ENCODE measurements at regions not wholly inside any gene's neighbourhood (a gene's known extent, or its start where the extent isn't known, plus 50 kb on each side); places are given as distances from the start of the nearest gene placed in this dataset.

- no peak for DNase-seq
These were observed 408.0 kb downstream of the TBL1XR1 start for GRCh38 chr3:176789281-176789705.

GRCh38 chr3:176787506-176787905, 409.8 kb downstream of the TBL1XR1 start:
- no peak for DNase-seq

- DNase-seq, result no peak
These were observed 412.1 kb downstream of the TBL1XR1 start for GRCh38 chr3:176785171-176785570.

GRCh38 chr3:176780766-176781165, 416.5 kb downstream of the TBL1XR1 start:
- DNase-seq, result no peak

- no peak for DNase-seq
These were observed 420.6 kb downstream of the TBL1XR1 start for GRCh38 chr3:176776622-176777175.

- DNase-seq, result no peak
These were observed 427.6 kb downstream of the TBL1XR1 start for GRCh38 chr3:176769547-176770190.

- DNase-seq, result no peak
These were observed 429.9 kb downstream of the TBL1XR1 start for GRCh38 chr3:176767385-176767784.

- no peak for DNase-seq
These were observed 430.4 kb downstream of the TBL1XR1 start for GRCh38 chr3:176766862-176767261.

GRCh38 chr3:176765382-176765900, 431.8 kb downstream of the TBL1XR1 start:
- no peak for DNase-seq

GRCh38 chr3:176759815-176760506, 437.3 kb downstream of the TBL1XR1 start:
- DNase-seq, result no peak

GRCh38 chr3:176757429-176757828, 439.9 kb downstream of the TBL1XR1 start:
- no peak for DNase-seq

- DNase-seq, result no peak
These were observed 441.3 kb downstream of the TBL1XR1 start for GRCh38 chr3:176755977-176756376.

- no peak for DNase-seq
These were observed 441.7 kb downstream of the TBL1XR1 start for GRCh38 chr3:176755552-176755951.

- DNase-seq, result no peak
These were observed 455.6 kb downstream of the TBL1XR1 start for GRCh38 chr3:176741664-176742047.

GRCh38 chr3:176740906-176741663, 456.2 kb downstream of the TBL1XR1 start:
- no peak for DNase-seq

GRCh38 chr3:176739159-176739558, 458.1 kb downstream of the TBL1XR1 start:
- no peak for DNase-seq

GRCh38 chr3:176737480-176738110, 459.7 kb downstream of the TBL1XR1 start:
- no peak for DNase-seq

GRCh38 chr3:176734146-176734545, 463.1 kb downstream of the TBL1XR1 start:
- DNase-seq, result no peak

GRCh38 chr3:176724394-176724759, 472.9 kb downstream of the TBL1XR1 start:
- no peak for DNase-seq

GRCh38 chr3:176723758-176724393, 473.4 kb downstream of the TBL1XR1 start:
- DNase-seq, result no peak

- DNase-seq, result no peak
These were observed 483.2 kb downstream of the TBL1XR1 start for GRCh38 chr3:176714034-176714433.

- no peak for DNase-seq
These were observed 485.1 kb downstream of the TBL1XR1 start for GRCh38 chr3:176712191-176712590.

Data from T-helper 9 cell (primary cell).